ENCODE measurements at regions not wholly inside any gene's neighbourhood (a gene's known extent, or its start where the extent isn't known, plus 50 kb on each side); places are given as distances from the start of the nearest gene placed in this dataset.
A peak's percentile ranks its signal among the peaks of the same experiment; 100 is the strongest.

DNA sequence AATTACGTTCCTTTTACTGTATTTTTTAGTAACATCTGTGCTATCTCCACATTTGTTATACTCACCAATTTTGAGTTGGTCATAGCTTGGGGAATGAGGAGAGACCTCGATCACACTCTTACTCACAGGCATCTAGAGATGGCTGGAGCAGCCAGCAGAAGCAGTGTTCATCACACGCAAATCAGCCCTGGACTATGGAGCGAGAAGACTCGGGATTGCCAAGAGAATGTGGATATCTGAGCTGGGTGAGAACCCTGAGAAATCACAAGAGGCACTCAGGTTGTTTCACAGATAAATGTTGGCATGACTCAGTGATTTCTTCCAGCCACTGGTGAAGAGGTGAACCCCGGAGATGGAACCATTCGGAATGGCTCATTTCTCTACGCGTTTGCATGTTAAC, 820.1 kb upstream of the IGFBP3 start:
- H3K4me3 ChIP-seq (ENCODE audit: low read depth, low read length), result no peak overlapping the region
- no peak for DNase-seq (ENCODE audit: low read depth)
- no peak for TF ChIP-seq CTCF (conservative IDR thresholded peaks at IDR 0.05; ENCODE audit: low read depth, low read length)

DNA sequence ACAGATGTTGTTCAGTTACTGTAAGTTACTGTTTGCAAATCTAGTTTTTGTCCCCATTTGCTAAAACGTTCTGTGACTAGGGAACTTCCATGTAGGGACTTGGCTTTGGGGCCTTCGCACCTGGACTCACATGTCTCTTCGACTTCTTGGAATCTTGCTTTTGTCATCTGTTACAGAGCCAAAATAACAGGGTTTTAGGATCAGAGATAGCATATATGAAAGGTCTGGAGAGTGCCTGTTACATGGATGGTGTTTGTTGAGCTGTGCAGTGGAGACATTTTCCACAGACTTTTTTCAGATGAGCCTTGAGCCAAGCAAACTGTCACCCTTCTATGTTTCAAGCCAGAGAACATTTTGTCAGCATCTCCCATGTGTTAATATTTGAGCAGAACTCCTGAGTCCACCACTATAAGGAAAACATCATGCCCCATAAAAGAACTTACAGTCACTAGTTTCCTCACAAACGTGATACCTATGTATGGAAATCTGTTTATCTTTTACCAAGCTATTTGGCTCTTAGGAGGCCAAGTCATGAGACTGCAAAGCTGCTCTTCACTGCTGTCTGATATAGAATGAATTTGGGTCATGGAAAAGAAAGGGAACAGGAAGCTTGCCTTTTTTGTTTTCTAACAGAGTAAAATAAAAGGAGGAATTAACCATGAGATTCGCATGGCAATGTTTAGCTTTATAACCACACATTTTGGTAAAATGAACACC, 818.6 kb upstream of the IGFBP3 start:
- DNase-seq (ENCODE audit: low read depth), result no peak
- no peak for TF ChIP-seq CTCF (conservative IDR thresholded peaks at IDR 0.05; ENCODE audit: low read depth, low read length)
- H3K4me3 ChIP-seq (ENCODE audit: low read depth, low read length), result no peak overlapping the region

DNA sequence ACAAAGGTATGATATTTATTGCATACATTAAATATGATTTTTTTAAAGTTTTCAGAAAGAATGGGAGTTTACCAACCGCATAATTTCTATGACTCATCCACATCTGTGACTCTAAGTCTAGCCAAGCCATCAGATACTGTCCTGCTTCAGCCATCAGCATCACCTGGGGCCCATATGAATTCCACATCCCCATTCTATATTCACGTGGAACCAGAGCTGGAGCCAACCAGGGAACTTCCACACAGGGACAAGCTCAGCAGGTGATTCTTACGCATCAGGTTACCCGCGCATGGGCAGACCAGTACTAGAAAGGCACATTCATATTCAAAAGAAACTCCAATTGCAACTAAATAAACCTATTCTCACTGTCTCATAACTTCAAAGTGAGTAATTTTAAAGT, 817.7 kb upstream of the IGFBP3 start:
- H3K4me3 ChIP-seq (ENCODE audit: low read depth, low read length), result no peak overlapping the region
- DNase-seq (ENCODE audit: low read depth), result no peak
- no peak for TF ChIP-seq CTCF (conservative IDR thresholded peaks at IDR 0.05; ENCODE audit: low read depth, low read length)

GRCh38 chr7:46738165-46738564, 817.1 kb upstream of the IGFBP3 start:
- DNase-seq (ENCODE audit: low read depth), result no peak
- no peak for TF ChIP-seq CTCF (conservative IDR thresholded peaks at IDR 0.05; ENCODE audit: low read depth, low read length)
- no peak overlapping the region for H3K4me3 ChIP-seq (ENCODE audit: low read depth, low read length)

DNA sequence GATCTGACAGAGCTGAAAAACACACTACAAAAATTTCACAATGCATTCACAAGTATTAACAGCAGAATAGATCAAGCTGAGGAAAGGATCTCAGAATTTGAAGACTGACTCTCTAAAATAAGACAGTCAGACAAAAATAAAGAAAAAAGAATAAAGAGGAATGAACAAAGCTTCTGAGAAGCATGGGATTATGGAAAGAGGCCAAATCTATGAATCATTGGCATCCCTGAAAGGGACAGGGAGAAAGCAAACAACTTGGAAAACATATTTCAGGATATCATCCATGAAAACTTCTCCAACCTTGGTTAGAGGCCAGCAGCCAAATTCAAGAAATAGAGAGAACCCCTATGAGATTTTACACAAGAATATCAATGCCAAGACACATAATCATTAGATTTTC, 804.8 kb upstream of the IGFBP3 start:
- DNase-seq (ENCODE audit: low read depth), result peak; percentile 31
- no peak for TF ChIP-seq CTCF (conservative IDR thresholded peaks at IDR 0.05; ENCODE audit: low read depth, low read length)
- no peak overlapping the region for H3K4me3 ChIP-seq (ENCODE audit: low read depth, low read length)

GRCh38 chr7:46725136-46725535, 804.1 kb upstream of the IGFBP3 start:
- TF ChIP-seq CTCF (conservative IDR thresholded peaks at IDR 0.05; ENCODE audit: low read depth, low read length), result no peak
- no peak overlapping the region for H3K4me3 ChIP-seq (ENCODE audit: low read depth, low read length)
- peak; percentile 32 for DNase-seq (ENCODE audit: low read depth)

DNA sequence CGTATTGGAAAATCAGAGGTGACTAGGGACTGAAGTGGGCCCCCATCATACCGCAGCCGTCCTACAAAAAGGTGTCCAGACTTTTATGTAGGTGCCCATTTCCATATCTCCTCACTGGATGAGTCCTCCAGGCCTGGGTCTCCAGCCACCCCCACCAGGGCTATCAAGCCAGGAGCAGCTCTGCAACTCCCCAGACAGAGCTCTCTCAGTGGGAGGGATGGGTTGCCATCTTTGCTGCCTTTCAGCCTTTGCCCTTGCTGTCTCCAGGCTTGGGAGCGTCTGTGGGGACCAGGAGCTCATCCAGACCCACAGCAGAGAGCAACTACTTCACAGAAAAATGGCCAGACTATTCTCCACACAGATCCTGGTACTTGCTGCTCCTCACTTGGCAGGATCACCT, 802.7 kb upstream of the IGFBP3 start:
- no peak for TF ChIP-seq CTCF (conservative IDR thresholded peaks at IDR 0.05; ENCODE audit: low read depth, low read length)
- no peak overlapping the region for H3K4me3 ChIP-seq (ENCODE audit: low read depth, low read length)
- DNase-seq (ENCODE audit: low read depth), result no peak
